Putamen (tissue), 1 donor: ENCODE measurements at regions not wholly inside any gene's neighbourhood (a gene's known extent, or its start where the extent isn't known, plus 50 kb on each side); places are given as distances from the start of the nearest gene placed in this dataset.
A peak's percentile ranks its signal among the peaks of the same experiment; 100 is the strongest.

Experiments
- DNase-seq: peaks from one replicate; pipeline ENCODE4 v3.0.0-alpha.2; 2016; ENCODE audit warnings: low spot score

DNA sequence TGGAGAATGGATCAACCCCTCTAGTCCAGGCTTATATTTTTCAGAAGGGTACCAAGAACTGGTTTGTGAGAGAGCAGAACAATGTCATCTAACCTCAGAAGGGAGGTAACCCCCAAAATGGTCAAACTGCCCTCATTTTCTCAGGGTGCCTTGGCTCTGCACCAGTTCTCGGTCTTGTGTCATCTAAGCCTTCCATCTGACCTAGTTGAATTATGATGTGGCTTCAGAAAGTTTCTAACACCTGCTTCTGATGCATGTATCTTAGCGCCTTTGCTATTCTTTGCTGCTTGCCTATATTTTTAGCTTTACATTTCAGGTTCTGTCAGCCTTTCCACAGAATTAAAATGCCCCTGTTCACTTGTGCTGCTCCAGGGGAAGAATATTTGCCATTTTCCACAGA, 91.7 kb upstream of the E2F8 start:
- no peak for DNase-seq

DNA sequence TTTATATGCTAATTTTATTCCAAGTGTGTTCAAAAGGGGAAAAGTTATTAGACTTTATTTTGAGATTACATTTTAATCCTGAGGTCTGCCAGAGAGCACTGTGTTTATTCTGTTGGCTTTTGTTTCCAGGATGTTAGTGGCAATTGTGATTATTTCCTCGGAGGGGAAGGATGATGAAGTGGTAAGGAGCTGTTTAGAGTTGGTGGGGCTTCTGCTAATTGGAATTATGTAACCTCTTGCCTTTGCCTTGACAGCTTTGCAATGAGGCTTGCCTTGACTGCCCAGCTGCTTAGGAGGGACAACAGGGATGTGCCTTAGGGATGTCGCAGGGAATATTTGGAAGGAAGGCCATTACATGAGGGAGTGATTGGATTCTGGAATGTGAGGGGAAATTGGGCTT, 89.7 kb upstream of the E2F8 start:
- DNase-seq = no peak

DNA sequence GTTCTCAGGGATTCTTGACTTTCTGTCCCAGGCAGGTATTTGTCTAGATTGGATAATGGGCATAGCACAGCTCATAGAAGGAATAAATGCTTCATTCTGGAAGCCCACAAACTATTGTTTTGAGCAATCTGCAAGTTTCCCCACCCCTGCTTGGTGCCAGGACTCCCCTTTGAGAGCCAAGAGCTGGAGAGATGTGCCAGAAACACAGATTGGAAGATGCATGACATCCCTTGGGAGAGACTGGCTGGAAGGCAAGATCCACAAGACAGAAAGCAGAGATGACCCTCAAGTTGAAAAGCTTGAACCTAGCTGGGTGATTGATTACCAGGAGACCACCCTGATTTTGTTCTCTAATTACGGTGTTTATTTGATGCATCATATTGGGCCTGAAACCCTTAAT, 89.2 kb upstream of the E2F8 start:
- no peak for DNase-seq

- no peak for DNase-seq
These were observed 88.0 kb upstream of the E2F8 start for GRCh38 chr11:19328586-19329311.

- no peak for DNase-seq
These were observed 86.5 kb upstream of the E2F8 start for GRCh38 chr11:19327280-19327679.

- DNase-seq = no peak
These were observed 85.8 kb upstream of the E2F8 start for GRCh38 chr11:19326499-19326898.

- DNase-seq = no peak
These were observed 82.8 kb upstream of the E2F8 start for GRCh38 chr11:19323502-19323901.

- no peak for DNase-seq
These were observed 80.6 kb upstream of the E2F8 start for GRCh38 chr11:19321351-19321750.

- DNase-seq = no peak
These were observed 80.1 kb upstream of the E2F8 start for GRCh38 chr11:19320827-19321226.

- DNase-seq = peak; percentile 31
These were observed 75.7 kb upstream of the E2F8 start for GRCh38 chr11:19316434-19316833.

GRCh38 chr11:19315511-19315910, 74.8 kb upstream of the E2F8 start:
- no peak for DNase-seq

- no peak for DNase-seq
These were observed 72.4 kb upstream of the E2F8 start for GRCh38 chr11:19313140-19313539.

- peak; percentile 60 for DNase-seq
These were observed 70.7 kb upstream of the E2F8 start for GRCh38 chr11:19311308-19312030.

DNA sequence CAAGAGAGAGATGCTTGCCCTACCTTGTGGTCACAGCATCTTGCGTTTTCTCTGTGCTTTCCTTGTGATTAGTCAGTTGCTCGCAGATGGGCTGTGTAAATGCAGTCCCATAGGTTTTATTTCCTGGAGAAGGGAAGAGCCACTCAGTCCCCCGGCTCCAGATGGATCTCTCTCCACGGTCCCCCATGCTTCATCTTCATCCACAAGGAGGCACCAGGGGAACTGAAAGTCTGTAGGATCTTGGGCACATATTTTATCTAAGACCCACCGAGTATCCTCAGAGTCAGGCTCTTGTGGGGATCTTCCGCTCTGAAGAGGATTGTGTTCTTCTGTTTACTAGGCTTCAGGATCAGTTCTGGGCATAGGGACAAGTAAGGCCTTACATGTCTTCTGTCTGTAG, 66.8 kb upstream of the E2F8 start:
- no peak for DNase-seq

DNA sequence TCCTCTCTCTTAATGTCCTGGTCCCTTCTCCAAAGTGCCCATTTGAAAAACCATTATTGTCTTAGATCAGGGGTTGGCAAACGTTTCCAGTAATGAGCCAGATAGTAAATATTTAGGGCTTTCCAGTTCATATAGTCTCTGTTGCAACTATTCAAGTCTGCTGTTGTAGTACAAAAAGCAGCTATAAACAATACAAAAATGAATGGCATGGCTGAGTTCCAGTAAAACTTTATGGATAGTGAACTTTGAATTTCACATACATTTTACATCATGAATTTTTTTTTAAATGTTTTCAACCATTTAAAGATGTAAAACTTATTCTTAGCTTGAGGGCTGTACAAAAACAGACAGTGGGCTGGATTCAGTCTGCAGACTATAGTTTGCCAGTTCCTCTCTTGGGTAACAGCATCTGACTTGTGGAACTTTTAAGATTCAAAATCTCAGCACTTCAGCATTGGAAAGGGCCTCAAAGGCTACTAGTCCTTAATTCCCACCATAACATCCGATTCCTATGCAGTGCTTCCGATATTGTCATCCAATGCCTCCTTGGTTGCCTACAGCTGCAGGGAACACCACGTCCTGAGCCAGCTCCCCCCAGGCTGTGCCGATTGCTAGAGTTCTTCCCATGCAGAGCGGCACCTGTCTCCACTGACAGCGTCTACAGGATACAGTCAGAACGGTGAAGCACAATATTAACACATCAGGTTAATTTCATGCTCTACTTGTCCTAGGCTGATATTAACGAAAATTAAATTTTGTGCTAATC, 65.6 kb upstream of the E2F8 start:
- DNase-seq = no peak

- no peak for DNase-seq
These were observed 60.6 kb upstream of the E2F8 start for GRCh38 chr11:19301361-19301760.

- DNase-seq = no peak
These were observed 53.7 kb upstream of the E2F8 start for GRCh38 chr11:19294444-19294843.

GRCh38 chr11:19291064-19291463, 50.3 kb upstream of the E2F8 start:
- DNase-seq = no peak
